Astrocyte of the cerebellum (primary cell): ENCODE measurements at regions not wholly inside any gene's neighbourhood (a gene's known extent, or its start where the extent isn't known, plus 50 kb on each side); places are given as distances from the start of the nearest gene placed in this dataset.

Experiments
- DNase-seq: peaks from one replicate; pipeline ENCODE4 v3.0.0-alpha.2; 2011; ENCODE audit warnings: low read depth
- H3K4me3 ChIP-seq: 2 replicates; pipeline ENCODE4 v1.5.1; 2011; ENCODE audit warnings: mild to moderate bottlenecking, low read depth, low read length, moderate library complexity
- CTCF ChIP-seq: IDR thresholded peaks from 2 replicates; pipeline ENCODE4 v1.5.1; 2012; ENCODE audit warnings: low read length, low read depth, moderate library complexity, mild to moderate bottlenecking; ENCODE audit errors: missing control alignments
- in situ Hi-C: cut with HindIII; loops from 2 replicates; pipeline ENCODE4 v1.10.0; 2017; ENCODE audit warnings: low sequenced_read_pairs

GRCh38 chr2:234806818-234807217 is 145.0 kb upstream of the SH3BP4 start:
- no peak for TF ChIP-seq CTCF
- in situ Hi-C loops = no loop called here
- no peak for DNase-seq
- no peak overlapping the region for H3K4me3 ChIP-seq

- TF ChIP-seq CTCF = no peak
- in situ Hi-C loops = no loop called here
- DNase-seq = peak; percentile 22
- no peak overlapping the region for H3K4me3 ChIP-seq
These were observed 146.0 kb upstream of the SH3BP4 start for GRCh38 chr2:234805836-234806235.

GRCh38 chr2:234804704-234805103 is 147.1 kb upstream of the SH3BP4 start:
- DNase-seq = no peak
- no peak overlapping the region for H3K4me3 ChIP-seq
- in situ Hi-C loops = no loop called here
- TF ChIP-seq CTCF = no peak

- DNase-seq = no peak
- in situ Hi-C loops = no loop called here
- TF ChIP-seq CTCF = no peak
- H3K4me3 ChIP-seq = no peak overlapping the region
These were observed 149.0 kb upstream of the SH3BP4 start for GRCh38 chr2:234802845-234803171.

- no peak for TF ChIP-seq CTCF
- in situ Hi-C loops = no loop called here
These were observed 149.6 kb upstream of the SH3BP4 start for GRCh38 chr2:234802071-234802844.

GRCh38 chr2:234797566-234798250 is 154.1 kb upstream of the SH3BP4 start:
- H3K4me3 ChIP-seq = no peak overlapping the region
- TF ChIP-seq CTCF = no peak
- DNase-seq = no peak
- in situ Hi-C loops = no loop called here

More at GRCh38 chr2:234802071-234802844, 149.6 kb upstream of the SH3BP4 start:
- H3K4me3 ChIP-seq = no peak overlapping the region
- no peak for DNase-seq
